T-helper 2 cell treated with Interferon-gamma antibody and Interleukin-4, amounts not matched to agents 100 ng/mL and 5 ng/mL, for 36 hours (primary cell): ENCODE measurements at regions not wholly inside any gene's neighbourhood (a gene's known extent, or its start where the extent isn't known, plus 50 kb on each side); places are given as distances from the start of the nearest gene placed in this dataset.

Experiments used
- intact Hi-C: fragments of 100-400 bp; cut with micrococcal nuclease; formaldehyde crosslinking; loops from one replicate; pipeline ENCODE4 v1.15.1; 2023

DNA sequence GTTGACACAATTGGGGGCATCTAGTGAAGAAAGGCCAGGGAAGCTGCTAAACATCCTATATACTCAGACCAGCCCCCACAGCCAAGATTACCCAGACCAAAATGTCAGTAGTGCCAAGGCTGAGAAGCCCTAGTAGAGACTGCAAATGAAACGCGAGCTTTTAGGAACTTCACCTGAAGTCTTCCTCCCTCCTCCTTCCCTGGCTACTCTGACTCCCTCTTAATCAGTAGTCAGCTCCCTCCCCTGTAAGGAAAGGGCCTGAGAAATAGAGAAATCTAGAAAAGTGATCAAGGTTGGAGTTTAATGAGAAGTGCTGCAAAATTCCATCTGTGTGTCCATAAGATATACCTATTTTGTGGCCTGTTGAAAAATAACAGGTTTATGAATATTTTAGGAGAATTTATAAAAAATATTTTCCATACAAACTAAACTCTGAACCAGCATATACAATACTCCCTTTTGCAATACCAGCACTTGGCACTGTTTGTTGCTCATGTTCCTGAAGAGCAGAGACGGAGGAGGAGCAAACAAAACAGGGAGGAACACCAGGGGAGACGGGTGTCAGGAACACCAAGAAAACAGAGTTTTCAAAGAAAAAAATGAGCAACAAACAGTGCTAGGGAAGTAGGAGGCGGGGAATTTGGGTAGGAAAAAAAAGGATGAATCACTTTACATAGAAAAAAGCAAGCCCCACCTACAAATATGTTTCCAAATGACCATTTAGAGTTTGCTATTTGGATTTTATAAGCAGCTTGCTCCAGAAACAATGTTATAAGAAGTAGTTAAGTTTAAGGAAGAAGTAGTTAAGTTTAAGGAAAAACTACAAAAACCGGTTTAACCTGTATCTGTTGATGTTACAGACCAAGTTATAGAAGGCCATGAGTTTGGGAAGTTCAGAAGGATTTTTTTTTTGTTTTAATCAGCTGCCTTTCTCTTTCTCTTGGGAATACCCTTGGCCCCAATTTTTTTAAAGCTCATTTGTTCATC lies 282.1 kb upstream of the GRIP1 start:
- intact Hi-C loops = no loop called here

DNA sequence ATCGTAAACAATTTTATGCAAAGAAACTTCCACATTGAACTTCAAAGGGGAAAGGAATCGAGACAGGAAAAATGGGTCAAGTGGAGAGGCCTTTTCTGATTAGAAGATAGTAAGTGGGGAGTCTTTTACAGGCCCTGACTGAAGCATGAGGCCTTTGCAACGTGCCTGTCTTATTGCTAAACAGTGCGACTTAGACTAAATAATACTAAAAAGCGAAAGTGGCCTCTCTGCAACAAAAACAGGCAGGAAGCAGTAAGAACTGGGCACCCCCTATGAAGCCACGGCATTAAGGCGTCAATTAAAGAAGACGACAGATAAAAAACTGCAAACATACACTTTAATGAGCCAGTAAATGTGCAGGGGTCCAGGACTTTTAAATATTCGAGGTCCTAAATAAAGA lies 283.4 kb upstream of the GRIP1 start:
- intact Hi-C loops = no loop called here

DNA sequence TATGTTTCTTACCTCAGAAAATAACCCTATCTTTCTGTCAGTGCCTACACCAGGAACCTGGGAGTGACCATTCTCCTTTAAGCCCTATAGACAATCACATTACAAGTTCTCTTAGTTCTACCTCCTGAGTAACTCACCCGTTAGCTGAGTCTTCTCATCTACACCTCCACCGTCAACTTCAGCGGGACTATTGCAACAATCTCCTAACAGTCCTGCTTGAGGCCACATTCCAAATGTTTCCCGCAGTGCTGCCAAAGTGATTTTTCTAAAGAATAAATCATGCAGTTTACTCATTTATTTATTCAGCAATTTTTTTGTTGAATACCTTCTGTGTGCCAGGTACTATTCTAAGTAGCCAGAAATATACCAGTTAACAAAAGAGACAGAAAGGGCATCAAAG lies 285.0 kb upstream of the GRIP1 start:
- intact Hi-C loops = no loop called here

DNA sequence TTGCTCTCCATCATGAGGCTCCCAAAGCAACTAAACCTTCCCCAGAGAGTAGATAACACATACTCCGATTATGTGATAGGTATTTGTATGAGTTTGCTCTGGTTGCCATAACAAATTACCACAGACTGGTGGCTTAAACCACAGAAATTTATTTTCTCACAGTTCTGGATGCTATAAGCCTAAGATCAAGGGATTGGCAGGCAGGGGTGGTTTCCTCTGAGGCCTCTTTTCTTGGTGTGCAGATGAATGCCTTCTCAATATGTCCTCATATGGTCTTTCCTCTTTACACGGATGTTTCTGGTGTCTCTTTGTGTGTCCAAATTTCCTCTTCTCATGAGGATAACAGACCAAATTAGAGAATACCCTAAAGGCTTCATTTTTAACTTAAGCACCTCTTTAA lies 285.8 kb upstream of the GRIP1 start:
- intact Hi-C loops = no loop called here

DNA sequence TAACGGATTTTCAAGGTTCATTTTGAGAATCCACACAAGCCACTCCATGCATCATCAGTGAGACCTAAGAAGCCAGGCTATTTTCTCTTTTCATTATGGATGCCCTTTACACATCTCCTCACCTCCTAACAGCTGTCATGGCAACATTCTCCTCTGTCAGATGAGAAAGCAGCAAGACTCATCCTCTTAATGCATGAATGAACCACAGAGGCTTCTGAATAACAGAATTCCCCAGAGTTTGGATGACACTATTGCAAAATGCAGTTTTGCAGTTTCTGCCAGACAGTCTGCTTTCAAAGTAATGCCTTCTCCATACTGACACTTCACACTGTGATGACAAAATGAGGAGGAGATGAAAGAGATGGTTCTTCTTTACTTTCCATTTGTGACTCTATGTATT lies 286.7 kb upstream of the GRIP1 start:
- intact Hi-C loops = no loop called here

DNA sequence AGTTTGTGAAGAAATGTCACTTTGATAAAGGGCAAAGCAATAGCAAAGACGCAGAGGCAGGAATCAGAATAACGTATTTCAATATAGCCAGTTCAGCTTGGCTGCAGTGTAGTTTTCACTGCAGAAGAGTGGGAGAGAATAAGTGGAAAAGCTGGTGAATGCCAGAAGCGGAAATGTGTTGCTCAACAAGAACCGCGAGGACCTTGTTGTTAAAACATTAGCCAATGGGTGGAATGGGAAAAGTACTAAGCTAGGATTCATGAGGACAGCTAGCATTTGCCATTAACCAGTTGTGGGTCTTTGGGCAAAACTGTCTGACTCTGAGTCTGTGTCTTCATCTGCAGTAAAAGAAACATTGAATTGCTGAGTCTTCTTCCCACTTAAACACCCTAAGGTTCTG lies 292.9 kb upstream of the GRIP1 start:
- intact Hi-C loops = no loop called here

DNA sequence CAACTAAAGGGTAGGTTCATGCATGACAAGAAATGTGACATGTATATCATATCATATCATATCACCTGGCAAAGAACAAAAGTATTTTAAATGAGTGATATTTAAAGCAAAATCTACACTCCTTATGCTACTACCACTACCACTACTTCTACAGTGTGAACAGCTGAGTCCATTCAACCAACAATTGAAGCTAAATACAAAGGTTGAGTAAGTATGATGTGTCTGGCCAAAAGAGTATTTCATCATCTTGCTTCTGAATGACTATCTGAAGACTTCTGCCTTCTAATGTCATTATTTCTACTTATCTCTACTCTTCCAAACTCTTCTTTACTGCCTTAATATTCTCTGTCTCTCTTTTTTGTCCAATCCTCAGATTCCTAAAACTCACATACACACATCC lies 292.6 kb upstream of the CAND1 start:
- intact Hi-C loops = no loop called here

DNA sequence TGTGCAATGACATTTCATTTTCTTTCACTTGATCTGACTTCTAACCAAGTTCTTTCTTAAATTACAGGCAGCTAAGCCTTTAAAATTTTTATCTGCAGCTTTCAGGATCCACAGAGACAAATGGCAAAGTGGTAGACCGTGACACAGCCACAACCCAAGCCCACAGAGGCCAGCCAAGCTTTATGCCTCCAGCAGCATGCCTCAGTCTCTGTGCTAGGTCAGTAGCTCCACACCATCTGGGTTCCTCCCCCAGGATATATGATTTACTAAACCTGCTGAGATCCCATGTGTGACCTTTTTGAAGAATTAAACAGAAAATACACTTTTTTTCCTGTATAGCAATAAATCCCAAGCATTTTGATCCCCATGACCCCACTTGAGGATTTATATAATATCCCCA lies 290.4 kb upstream of the CAND1 start:
- intact Hi-C loops = no loop called here

DNA sequence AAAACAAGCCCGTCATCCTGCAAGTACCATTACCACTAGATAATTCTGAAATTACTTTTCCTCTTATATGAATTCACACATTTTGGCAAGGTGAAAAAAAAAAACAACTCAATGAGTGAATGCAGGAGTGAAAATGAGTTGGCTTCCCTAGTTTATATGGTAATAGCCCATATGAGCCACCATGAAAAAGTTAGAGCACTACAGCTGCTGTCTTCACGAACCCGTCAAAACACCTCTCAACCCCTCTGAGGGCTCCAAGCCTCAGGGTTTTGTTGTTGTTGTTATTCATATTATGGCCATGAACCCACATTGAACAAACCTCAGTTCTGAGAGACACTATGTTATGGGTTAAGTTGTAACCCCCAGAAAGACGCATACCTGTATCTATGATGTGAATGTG lies 289.9 kb upstream of the CAND1 start:
- intact Hi-C loops = no loop called here

DNA sequence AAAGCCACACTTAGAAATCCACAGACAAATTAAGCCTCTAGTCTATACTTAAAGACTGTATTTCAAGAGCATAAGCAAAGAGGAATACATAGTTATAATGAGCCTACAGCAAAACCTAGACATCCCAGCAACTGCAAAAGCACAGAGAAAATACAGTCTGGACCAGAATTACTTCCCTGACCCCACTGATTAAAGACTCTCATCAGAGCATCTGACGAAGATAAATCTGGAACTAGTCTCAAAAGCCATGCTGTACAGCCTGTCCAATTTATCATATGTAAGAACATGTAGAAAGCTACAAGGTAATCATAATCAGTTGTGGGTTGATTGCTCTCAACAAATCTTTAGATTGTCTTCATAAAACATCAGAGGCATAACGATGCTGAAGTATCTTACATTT lies 285.1 kb upstream of the CAND1 start:
- intact Hi-C loops = no loop called here

DNA sequence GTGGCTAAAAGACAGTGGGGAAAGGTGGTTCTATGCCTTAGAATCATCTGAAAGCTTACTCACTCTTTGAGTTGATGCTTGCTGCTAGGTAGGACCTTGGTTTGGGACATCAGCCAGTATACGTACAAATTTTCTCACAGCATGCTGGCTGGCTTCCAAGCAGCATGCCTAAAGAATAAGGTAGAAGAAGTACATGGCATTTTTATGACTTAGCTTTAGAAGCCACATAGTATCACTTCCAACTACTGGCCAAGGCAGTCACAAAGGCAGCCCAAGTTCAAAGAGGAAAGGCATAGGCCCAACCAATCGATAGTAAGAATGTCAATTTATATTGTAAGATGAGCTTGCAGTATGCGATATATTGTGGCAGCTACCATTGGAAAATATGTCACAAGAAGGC lies 284.2 kb upstream of the CAND1 start:
- intact Hi-C loops = no loop called here

DNA sequence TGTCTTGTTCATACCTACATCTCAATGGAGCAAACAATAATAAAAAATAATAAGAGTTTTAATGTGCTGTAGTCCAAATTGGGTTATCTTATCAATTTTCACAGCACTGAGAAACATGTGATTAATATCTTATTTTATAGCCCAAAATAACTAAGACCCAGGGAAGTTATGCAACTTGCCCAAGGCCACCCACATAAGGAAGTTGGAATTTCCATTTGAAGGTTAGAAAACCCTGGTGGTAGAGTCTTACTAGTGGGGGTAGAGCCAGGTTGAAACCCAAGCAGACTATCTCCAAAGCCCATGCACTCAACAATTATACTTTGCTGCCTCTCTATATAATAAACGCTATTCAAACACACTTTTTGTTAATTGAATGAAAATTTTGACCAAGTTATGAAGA lies 270.0 kb upstream of the CAND1 start:
- intact Hi-C loops = no loop called here

DNA sequence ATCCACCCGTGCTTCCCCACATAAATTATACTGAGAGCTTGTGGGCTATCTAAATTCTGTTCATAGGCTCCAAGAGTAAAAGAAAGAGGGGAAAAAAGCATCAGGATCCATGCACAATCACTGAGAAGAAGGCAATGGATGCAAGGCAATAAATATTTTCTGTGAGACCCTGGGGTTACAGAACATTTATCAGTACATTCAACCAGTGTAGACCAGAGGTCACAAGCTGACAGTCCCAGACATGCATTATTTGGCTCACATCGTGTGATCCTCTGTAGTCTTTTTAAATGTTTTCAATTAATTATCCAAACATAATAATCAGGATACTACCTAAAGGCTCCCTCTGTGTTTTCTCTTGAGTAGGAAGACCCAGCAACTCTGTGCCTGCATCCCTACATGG lies 267.9 kb upstream of the CAND1 start:
- intact Hi-C loops = no loop called here

DNA sequence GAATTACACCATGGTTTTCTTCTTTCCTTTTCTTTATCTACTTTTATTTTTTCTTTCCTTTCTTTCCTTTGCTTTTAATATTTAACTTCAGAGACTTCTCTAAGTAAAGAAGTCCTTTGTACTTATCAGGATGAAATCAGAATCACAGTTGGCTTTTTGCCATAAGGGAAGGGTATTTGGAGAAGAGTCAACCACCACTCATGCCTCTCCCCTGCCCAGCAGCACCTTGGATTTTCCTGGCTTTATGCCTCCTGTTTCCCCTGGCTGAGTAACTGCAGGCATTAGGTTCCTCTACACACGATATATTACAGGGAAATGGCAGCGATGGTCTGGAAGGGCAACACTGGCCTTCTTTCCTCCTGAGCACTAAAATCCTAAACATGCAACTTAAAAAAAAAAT lies 266.4 kb upstream of the CAND1 start:
- intact Hi-C loops = no loop called here

DNA sequence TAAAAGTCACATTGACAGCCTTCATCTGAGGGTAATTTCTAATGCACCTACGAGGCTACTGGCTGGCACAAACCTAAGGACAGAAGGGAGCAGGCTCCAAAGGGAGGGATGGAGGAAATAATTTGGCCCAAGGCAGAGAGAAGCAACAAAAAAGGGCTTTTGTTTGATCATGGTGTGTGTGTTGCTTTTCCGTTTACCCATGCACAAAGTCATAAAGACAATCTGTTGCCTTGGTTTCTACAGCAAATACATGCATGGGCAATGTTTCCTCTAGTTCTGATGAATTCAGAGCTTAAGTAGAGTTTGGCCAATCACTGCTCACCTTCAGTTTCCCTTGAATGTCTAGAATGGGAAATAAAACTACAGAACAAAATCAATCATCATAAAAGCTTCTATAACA lies 262.5 kb upstream of the CAND1 start:
- intact Hi-C loops = no loop called here

DNA sequence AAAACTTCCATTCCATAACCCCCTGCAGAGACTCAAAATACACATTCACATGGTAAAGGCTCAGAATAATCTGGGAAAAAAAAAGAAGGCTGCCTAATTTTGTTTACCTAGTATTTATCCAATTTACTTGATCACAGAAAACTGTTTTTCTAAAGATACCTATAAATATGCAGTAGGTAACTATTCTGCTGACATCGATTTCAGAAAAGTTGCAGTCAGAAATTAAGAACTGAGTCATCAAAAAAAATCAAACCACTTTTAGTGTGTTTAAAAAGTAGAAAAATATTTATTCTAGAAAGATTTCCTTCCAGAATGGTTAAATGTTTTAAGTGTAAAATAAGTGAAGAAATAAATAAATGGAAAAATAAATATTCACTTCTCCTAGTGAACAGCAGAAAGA lies 254.5 kb upstream of the CAND1 start:
- intact Hi-C loops = no loop called here

DNA sequence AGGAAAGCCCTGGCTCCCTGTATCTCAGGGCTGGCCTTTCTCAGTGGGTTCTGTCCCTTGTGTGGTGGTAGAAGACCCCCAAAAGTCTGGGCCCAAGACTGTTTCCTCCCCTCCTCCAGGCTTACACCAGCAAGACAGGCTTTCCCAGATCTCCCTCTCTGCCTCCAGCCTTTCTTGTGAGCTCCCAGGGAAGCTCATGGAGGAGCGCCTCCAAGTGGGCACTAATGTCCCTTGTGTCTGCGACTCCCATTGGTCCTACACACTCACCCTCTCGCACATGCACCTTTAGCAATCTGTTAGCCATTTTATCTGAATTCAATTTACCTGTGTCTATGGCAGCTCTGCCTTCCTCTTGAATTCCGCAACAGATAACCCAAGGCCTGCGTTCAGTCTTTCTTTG lies 251.1 kb upstream of the CAND1 start:
- intact Hi-C loops = no loop called here

DNA sequence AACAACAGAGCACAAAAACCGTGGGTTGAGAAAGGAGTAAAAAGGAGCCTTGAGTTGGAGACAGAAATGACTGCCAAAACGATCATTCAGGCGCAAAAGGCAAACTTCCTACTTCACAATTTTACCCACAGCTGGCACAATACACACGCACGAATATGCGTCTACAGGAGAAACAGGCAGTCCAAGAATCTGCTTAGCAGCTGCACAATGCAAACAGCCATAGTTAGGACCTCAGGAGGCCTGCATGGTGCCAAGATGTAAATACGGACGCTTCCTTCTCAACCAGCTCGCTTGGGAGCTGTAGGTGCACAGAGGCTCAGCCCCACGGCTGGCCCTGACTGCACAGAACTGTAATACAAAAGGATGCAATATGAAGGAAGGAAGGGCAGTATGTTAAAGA lies 250.1 kb upstream of the CAND1 start:
- intact Hi-C loops = no loop called here

DNA sequence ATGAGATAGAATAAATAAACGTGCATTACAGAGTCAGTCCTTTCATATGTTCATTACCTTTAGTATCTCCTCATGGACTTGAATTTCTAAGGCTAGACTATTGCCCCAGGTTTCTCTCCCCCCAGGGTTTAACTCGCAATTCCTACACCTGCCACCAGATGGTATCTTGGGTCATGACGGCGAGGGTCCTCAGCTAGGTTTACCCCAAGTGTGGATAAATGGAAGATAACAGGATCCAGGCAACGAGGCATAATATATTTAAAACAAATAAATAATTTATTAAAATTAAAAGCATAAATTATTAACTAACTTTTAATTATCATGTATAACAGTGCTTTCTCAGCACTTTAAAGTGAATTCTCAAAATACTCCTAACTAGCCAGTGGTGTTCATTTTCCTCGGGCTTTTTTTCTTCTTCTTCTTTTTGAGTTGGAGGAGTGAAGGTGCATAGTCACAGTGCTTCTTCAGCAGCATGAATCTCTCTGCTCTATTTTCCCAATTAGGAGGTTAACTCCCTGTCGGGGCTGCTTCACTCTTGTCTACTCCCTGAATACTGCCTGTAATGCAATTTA lies 243.5 kb upstream of the CAND1 start:
- intact Hi-C loops = no loop called here

DNA sequence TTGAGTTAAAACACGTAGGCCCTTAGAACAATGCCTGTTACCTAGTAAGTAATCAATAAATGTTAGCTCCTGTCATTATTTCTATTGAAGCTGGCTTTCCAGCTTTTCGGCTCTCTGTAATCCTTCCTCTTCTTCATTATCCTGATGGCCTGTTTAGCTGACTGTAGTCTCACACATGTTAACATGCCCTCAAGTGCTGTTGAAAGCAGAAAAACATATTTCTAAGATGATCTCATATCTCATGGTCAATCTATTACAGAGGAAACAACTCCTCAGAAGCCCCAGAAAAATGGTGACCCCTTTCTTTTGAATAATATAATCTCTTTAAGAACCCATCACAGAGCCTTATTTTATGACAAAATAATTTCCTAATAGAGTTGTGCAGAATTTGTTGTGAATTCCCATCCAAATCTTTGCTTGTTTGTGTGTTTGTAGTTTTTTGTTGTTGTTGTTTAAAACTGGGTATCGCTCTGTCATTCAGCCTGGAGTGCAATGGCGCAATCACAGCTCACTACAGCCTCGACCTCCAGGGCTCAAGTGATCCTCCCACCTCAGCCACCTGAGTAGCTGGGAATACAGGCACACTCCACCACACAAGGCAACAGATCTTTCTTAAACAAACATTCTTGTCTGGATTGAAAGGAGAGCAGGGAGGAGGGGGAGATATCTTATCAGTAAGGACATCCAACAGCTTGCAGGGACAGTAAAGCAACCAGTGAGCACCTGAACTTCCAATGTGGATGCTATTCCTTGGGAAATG lies 242.5 kb upstream of the CAND1 start:
- intact Hi-C loops = no loop called here

DNA sequence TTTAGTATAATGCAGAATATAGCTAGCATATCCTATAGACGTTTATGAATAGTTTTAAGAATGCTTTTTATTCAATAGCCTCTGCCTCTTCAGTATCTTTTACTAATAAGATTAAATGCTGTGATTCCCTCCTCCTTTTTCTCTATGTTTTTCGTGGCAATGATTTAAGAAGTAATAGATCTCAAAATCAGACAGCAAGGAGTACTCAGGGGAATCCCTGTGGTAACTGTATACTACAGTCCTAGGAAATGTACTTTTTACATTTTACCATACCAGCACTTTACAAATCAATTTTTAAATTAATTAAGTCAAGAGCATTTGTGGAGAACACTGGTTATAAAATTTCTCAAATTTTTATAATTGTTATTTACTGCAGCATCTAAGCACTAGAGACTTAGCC lies 240.6 kb upstream of the CAND1 start:
- intact Hi-C loops = no loop called here

DNA sequence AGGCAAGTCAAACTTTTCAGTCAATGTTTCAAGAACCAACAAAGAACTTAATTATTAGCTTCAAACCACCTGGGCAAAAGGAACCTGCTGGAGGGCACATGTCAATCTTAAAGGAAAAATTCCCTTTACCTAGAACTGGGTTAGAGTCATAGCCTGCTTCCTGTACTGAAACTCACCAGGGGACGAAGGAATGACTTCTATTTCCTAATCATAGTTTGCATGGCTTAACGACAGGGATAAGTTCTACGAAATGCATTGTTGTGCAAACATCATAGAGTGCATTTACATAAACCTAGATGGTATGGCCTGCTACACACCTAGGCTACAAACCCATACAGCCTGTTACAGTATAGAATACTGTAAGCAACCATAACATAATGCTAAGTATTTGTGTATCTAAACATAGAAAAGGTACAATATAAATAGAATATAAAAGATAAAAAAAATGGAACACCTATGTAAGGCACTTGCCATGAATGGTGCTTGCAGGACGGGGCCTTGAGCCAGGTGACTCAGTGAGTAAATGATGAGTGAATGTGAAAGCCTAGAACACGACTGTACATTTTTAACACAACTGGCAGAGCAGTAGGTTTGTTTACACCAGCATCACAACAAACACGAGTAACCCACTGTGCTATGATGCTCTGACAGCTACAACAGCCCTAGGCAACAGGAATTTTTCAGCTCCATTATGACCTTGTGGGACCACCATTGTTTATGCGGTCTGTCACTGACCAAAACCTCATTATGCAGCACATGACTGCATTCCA lies 234.9 kb upstream of the CAND1 start:
- intact Hi-C loops = no loop called here
